ENCODE measurements at regions not wholly inside any gene's neighbourhood (a gene's known extent, or its start where the extent isn't known, plus 50 kb on each side); places are given as distances from the start of the nearest gene placed in this dataset.

- DNase-seq (no peak), ATAC-seq (ENCODE audit: low read depth) (peak; percentile 90)
- no peak for TF ChIP-seq CTCF (IDR thresholded peaks at IDR 0.05)
- CTCF ChIA-PET, result no interaction called here
- peaks cover 17% of the 10 kb centered on the region for H3K36me3 Mint-ChIP-seq (ENCODE audit: low read depth)
- intact Hi-C loops (cut with micrococcal nuclease), result loop anchor here (1.0 to 2.0 kb wide), 5 partner anchors 8 to 52 kb away; no protein-coding TSS in a partner anchor
- H3K4me3 Mint-ChIP-seq, result peak overlapping the region; percentile 77
- no peaks in the 10 kb centered on the region for H3K27me3 Mint-ChIP-seq
- POLR2A ChIA-PET, result interaction anchor here (1.1 to 2.2 kb wide), 2 partner anchors 40 to 972 kb away, joined by 3 to 6 read pairs; no protein-coding TSS in a partner anchor
- peak overlapping the region; percentile 97 for H3K27ac Mint-ChIP-seq
- H3K4me1 Mint-ChIP-seq, result peaks cover 88% of the 10 kb centered on the region
- peaks cover 3% of the 10 kb centered on the region for H3K9me3 Mint-ChIP-seq
Observed at GRCh38 chr6:14276667-14277404, 159.3 kb downstream of the CD83 start.

- no peak for TF ChIP-seq CTCF (IDR thresholded peaks at IDR 0.05)
- H3K4me3 Mint-ChIP-seq, result peak overlapping the region; percentile 77
- H3K36me3 Mint-ChIP-seq (ENCODE audit: low read depth), result peaks cover 13% of the 10 kb centered on the region
- DNase-seq, result no peak
- peaks cover 82% of the 10 kb centered on the region for H3K4me1 Mint-ChIP-seq
- ATAC-seq (ENCODE audit: low read depth), result peak; percentile 43
- POLR2A ChIA-PET, result interaction anchor here (2.2 kb wide), 1 partner anchor 972 kb away, joined by 6 read pairs; no protein-coding TSS in a partner anchor
- CTCF ChIA-PET, result no interaction called here
- no peaks in the 10 kb centered on the region for H3K27me3 Mint-ChIP-seq
- intact Hi-C loops (cut with micrococcal nuclease), result loop anchor here (1.0 to 2.0 kb wide), 4 partner anchors 8 to 53 kb away; no protein-coding TSS in a partner anchor
- peak overlapping the region; percentile 97 for H3K27ac Mint-ChIP-seq
- no peaks in the 10 kb centered on the region for H3K9me3 Mint-ChIP-seq
Observed at GRCh38 chr6:14277405-14277930, 159.9 kb downstream of the CD83 start.

GRCh38 chr6:14278006-14278405 is 160.4 kb downstream of the CD83 start:
- peaks cover 78% of the 10 kb centered on the region for H3K4me1 Mint-ChIP-seq
- ATAC-seq (ENCODE audit: low read depth) (no peak), DNase-seq (no peak)
- ChIA-PET POLR2A (interaction anchor here (0.5 kb wide), 1 partner anchor 588 kb away, joined by 7 read pairs; no protein-coding TSS in a partner anchor), CTCF (interaction anchor here (1.6 kb wide), 1 partner anchor 12 kb away, joined by 5 read pairs; no protein-coding TSS in a partner anchor)
- H3K27ac Mint-ChIP-seq, result peak overlapping the region; percentile 97
- H3K9me3 Mint-ChIP-seq, result no peaks in the 10 kb centered on the region
- no peak for TF ChIP-seq CTCF (IDR thresholded peaks at IDR 0.05)
- H3K27me3 Mint-ChIP-seq, result no peaks in the 10 kb centered on the region
- intact Hi-C loops (cut with micrococcal nuclease), result no loop called here
- H3K4me3 Mint-ChIP-seq, result peak overlapping the region; percentile 77
- H3K36me3 Mint-ChIP-seq (ENCODE audit: low read depth), result peaks cover 12% of the 10 kb centered on the region

- peaks cover 76% of the 10 kb centered on the region for H3K4me1 Mint-ChIP-seq
- no peaks in the 10 kb centered on the region for H3K9me3 Mint-ChIP-seq
- intact Hi-C loops (cut with micrococcal nuclease), result no loop called here
- ATAC-seq (ENCODE audit: low read depth) (no peak), DNase-seq (no peak)
- H3K27me3 Mint-ChIP-seq, result no peaks in the 10 kb centered on the region
- ChIA-PET POLR2A (interaction anchor here (0.5 to 0.6 kb wide), 2 partner anchors 13 to 588 kb away, joined by 3 to 7 read pairs; no protein-coding TSS in a partner anchor), CTCF (interaction anchor here (1.6 kb wide), 1 partner anchor 11 kb away, joined by 5 read pairs; no protein-coding TSS in a partner anchor)
- peak overlapping the region; percentile 97 for H3K27ac Mint-ChIP-seq
- H3K4me3 Mint-ChIP-seq, result no peak overlapping the region
- H3K36me3 Mint-ChIP-seq (ENCODE audit: low read depth), result peaks cover 11% of the 10 kb centered on the region
- no peak for TF ChIP-seq CTCF (IDR thresholded peaks at IDR 0.05)
Observed at GRCh38 chr6:14278446-14278845, 160.9 kb downstream of the CD83 start.

GRCh38 chr6:14280006-14280510 is 162.5 kb downstream of the CD83 start:
- TF ChIP-seq CTCF (IDR thresholded peaks at IDR 0.05), result no peak
- Mint-ChIP-seq H3K27me3 (no peaks in the 10 kb centered on the region), H3K9me3 (no peaks in the 10 kb centered on the region), H3K4me3 (no peak overlapping the region), H3K4me1 (peaks cover 60% of the 10 kb centered on the region), H3K36me3 (ENCODE audit: low read depth) (peaks cover 10% of the 10 kb centered on the region), H3K27ac (no peak overlapping the region)
- ChIA-PET CTCF (no interaction called here), POLR2A (no interaction called here)
- intact Hi-C loops (cut with micrococcal nuclease), result no loop called here
- DNase-seq (no peak), ATAC-seq (ENCODE audit: low read depth) (no peak)

Data from activated B cell treated with CpG ODN at 0.5 μM for 24 hours (primary cell).